K562 (cell line): ENCODE measurements at regions not wholly inside any gene's neighbourhood (a gene's known extent, or its start where the extent isn't known, plus 50 kb on each side); places are given as distances from the start of the nearest gene placed in this dataset.

Experiments
- ATAC-seq: fragments of 200-7000 bp; cut with Tn5 transposase; 3 replicates; pipeline ENCODE4 v1.9.1; 2020; ENCODE audit warnings: moderate library complexity
- BruUV-seq: library from RNA; stranded (reverse); fragments of 400-500 nt; replicated peaks from 2 replicates; lab custom pipeline; 2021; lab: Mats Ljungman, UMichigan
- CTCF ChIA-PET: fragments of 300-600 bp; formaldehyde crosslinking; extraction: SDS; loops from one replicate; lab custom pipeline; 2021; ENCODE audit warnings: low intra/inter-chr PET ratio; lab: Yijun Ruan, JAX
- POLR2A ChIA-PET: fragments of 300-600, 350-650 bp; sonication (Branson Sonifier 250); formaldehyde crosslinking; extraction: SDS; loops from one replicate; lab custom pipeline; 2021; ENCODE audit warnings: antibody characterized with exemption, inconsistent platforms; lab: Yijun Ruan, JAX
- DNase-seq, 4 experiments: peaks; one replicate each; pipeline versions ENCODE4 v3.0.0 to v3.0.0-alpha.2; 2011 to 2018; ENCODE audit warnings: low spot score in 3 of 4, mixed read lengths in 3 of 4; ENCODE audit errors: extremely low read depth in 1 of 4
- FAIRE-seq: peaks from 2 replicates; lab custom pipeline; 2011; peaks lifted over from hg19 to GRCh38; lab: Jason Lieb, UNC
- H2AFZ ChIP-seq: 2 replicates; pipeline ENCODE4 v1.6.0; 2011; ENCODE audit warnings: low read depth, low read length, control low read depth, inconsistent platforms
- H3K27ac ChIP-seq: fragments of 200-600 bp; 3 replicates; pipeline ENCODE4 v1.8.0; 2011; ENCODE audit warnings: low read depth, mild to moderate bottlenecking, control low read depth, inconsistent platforms, low read length, moderate library complexity, mixed read lengths; ENCODE audit errors: extremely low read depth
- H3K27me3 ChIP-seq, 2 experiments: fragments of 300-600 bp in 1 of 2; 2 replicates in 1 of 2; 3 replicates in 1 of 2; pipeline versions ENCODE4 v1.6.0 to v1.8.0; 2011; ENCODE audit warnings: inconsistent platforms in 2 of 2, low read length in 2 of 2, mild to moderate bottlenecking in 1 of 2, mixed read lengths in 1 of 2, moderate library complexity in 1 of 2; ENCODE audit not compliant: control insufficient read depth in 2 of 2, insufficient read depth in 2 of 2
- H3K36me3 ChIP-seq: fragments of 300-600 bp; 3 replicates; pipeline ENCODE4 v1.8.0; 2011; ENCODE audit warnings: mild to moderate bottlenecking, low read length, inconsistent platforms; ENCODE audit not compliant: control insufficient read depth, insufficient read depth
- H3K4me1 ChIP-seq, 2 experiments: fragments of 200-600 bp in 1 of 2; replicated peaks in 1 of 2; 2 replicates in 1 of 2; 3 replicates in 1 of 2; pipeline versions ENCODE4 v1.5.1 to v1.8.0; 2011; ENCODE audit warnings: inconsistent platforms in 2 of 2, low read length in 2 of 2, mild to moderate bottlenecking in 1 of 2, mixed read lengths in 1 of 2, moderate library complexity in 1 of 2; ENCODE audit not compliant: control insufficient read depth in 2 of 2, insufficient read depth in 2 of 2
- H3K4me2 ChIP-seq: 2 replicates; pipeline ENCODE4 v1.6.1; 2011; ENCODE audit warnings: low read length, control low read depth, inconsistent platforms, mixed read lengths; ENCODE audit not compliant: insufficient read depth
- H3K4me3 ChIP-seq: fragments of 200-600 bp; sonication (generic), shearing (Covaris generic); 2 replicates; pipeline ENCODE4 v1.5.1; 2016; ENCODE audit warnings: control low read depth, inconsistent platforms
- H3K79me2 ChIP-seq: fragments of 200-600 bp; 3 replicates; pipeline ENCODE4 v1.8.0; 2011; ENCODE audit warnings: low read length, inconsistent platforms; ENCODE audit not compliant: control insufficient read depth, insufficient read depth
- H3K9ac ChIP-seq, 2 experiments: 2 replicates each; pipeline versions ENCODE4 v1.6.0 to v1.6.1; 2011; ENCODE audit warnings: low read depth in 2 of 2, low read length in 2 of 2, control low read depth in 1 of 2, inconsistent platforms in 1 of 2, mild to moderate bottlenecking in 1 of 2, mixed read lengths in 1 of 2; ENCODE audit not compliant: insufficient read depth in 1 of 2
- H3K9me1 ChIP-seq: one replicate; pipeline ENCODE4 v1.6.0; 2011; ENCODE audit warnings: inconsistent platforms, mild to moderate bottlenecking, low read length, moderate library complexity; ENCODE audit not compliant: control insufficient read depth, insufficient read depth
- H3K9me3 ChIP-seq: replicated peaks from 2 replicates; pipeline ENCODE4 v1.5.1; 2011; ENCODE audit warnings: low read depth, low read length, inconsistent platforms; ENCODE audit not compliant: control insufficient read depth, insufficient read depth
- H4K20me1 ChIP-seq: replicated peaks from 2 replicates; pipeline ENCODE4 v1.6.1; 2011; ENCODE audit warnings: low read length, inconsistent platforms, mixed read lengths; ENCODE audit not compliant: control insufficient read depth, insufficient read depth
- ASH1L ChIP-seq: fragments of 450-650 bp; IDR thresholded peaks from 2 replicates; pipeline ENCODE4 v1.6.1; 2018; ENCODE audit warnings: borderline replicate concordance, mild to moderate bottlenecking, low read depth; ENCODE audit not compliant: partially characterized antibody
- CREB3 ChIP-seq: fragments of 450-650 bp; conservative IDR thresholded peaks from 2 replicates; pipeline ENCODE4 v1.6.1; 2016; ENCODE audit warnings: missing genetic modification characterization, low read depth, mild to moderate bottlenecking, missing compliant biosample characterization, moderate library complexity
- CSDE1 ChIP-seq, 2 experiments: fragments of 450-650 bp; IDR thresholded peaks; 2 replicates each; pipeline ENCODE4 v1.6.1; 2016; ENCODE audit warnings: mild to moderate bottlenecking in 1 of 2
- E2F6 ChIP-seq, 2 experiments: IDR thresholded peaks; 2 replicates each; pipeline ENCODE4 v1.6.1; 2011; ENCODE audit warnings: borderline replicate concordance in 1 of 2, control low read depth in 1 of 2, low read depth in 1 of 2, low read length in 1 of 2, mild to moderate bottlenecking in 1 of 2, mixed read lengths in 1 of 2, moderate library complexity in 1 of 2; ENCODE audit not compliant: insufficient read depth in 1 of 2, insufficient read length in 1 of 2, poor library complexity in 1 of 2, severe bottlenecking in 1 of 2; ENCODE audit errors: extremely low read depth in 1 of 2
- FOXJ2 ChIP-seq: fragments of 200-800 bp; sonication (Bioruptor generic); IDR thresholded peaks from 2 replicates; pipeline ENCODE4 v1.6.1; 2016; ENCODE audit warnings: missing genetic modification characterization, missing compliant biosample characterization
- IFI16 ChIP-seq: fragments of 250-450 bp; sonication (Bioruptor Pico); IDR thresholded peaks from 2 replicates; pipeline ENCODE4 v2.1.2; 2022; ENCODE audit warnings: mild to moderate bottlenecking, inconsistent platforms
- KAT8 ChIP-seq: fragments of 450-650 bp; IDR thresholded peaks from 2 replicates; pipeline ENCODE4 v1.6.1; 2016; ENCODE audit warnings: low read depth, mild to moderate bottlenecking
- LARP7 ChIP-seq: fragments of 450-650 bp; IDR thresholded peaks from 2 replicates; pipeline ENCODE4 v1.6.1; 2016
- NCOA1 ChIP-seq: fragments of 450-650 bp; IDR thresholded peaks from 2 replicates; pipeline ENCODE4 v1.6.1; 2016; ENCODE audit warnings: low read depth
- PRDM10 ChIP-seq: fragments of 450-650 bp; IDR thresholded peaks from 2 replicates; pipeline ENCODE4 v1.6.1; 2018; ENCODE audit not compliant: partially characterized antibody
- SFPQ ChIP-seq: fragments of 200-400 bp; formaldehyde crosslinking; IDR thresholded peaks from 2 replicates; pipeline ENCODE4 v1.6.1; 2017; ENCODE audit warnings: mild to moderate bottlenecking, low read depth, low read length, moderate library complexity
- ZBTB34 ChIP-seq: fragments of 250-450 bp; sonication (Bioruptor Pico); IDR thresholded peaks from 2 replicates; pipeline ENCODE4 v1.8.0; 2021; ENCODE audit warnings: mild to moderate bottlenecking, moderate library complexity
- ZNF274 ChIP-seq: IDR thresholded peaks from 2 replicates; pipeline ENCODE4 v1.6.1; 2011; ENCODE audit warnings: low read depth, mild to moderate bottlenecking, low read length, moderate library complexity, borderline replicate concordance
- ZNF354B ChIP-seq: fragments of 250-450 bp; sonication (Bioruptor Pico); IDR thresholded peaks from 2 replicates; pipeline ENCODE4 v1.4.0; 2020
- WGBS: fragments of 100-300 bp; shearing (Covaris generic); methylation state at CpG from one replicate; pipeline ENCODE4 v1.1.6; 2016; ENCODE audit warnings: low coverage, mixed read lengths; ENCODE audit not compliant: insufficient coverage; ENCODE audit errors: missing lambda C conversion rate; 5-methylcytosine and 5-hydroxymethylcytosine counted together
- in situ Hi-C: fragments of 300-500 bp; cut with MboI; formaldehyde crosslinking; loops from 4 replicates; pipeline ENCODE4 v1.15.0; 2018; ENCODE audit warnings: inconsistent platforms, mixed read lengths
- intact Hi-C: fragments of 100-400 bp; cut with micrococcal nuclease; formaldehyde crosslinking; loops from 2 replicates; pipeline ENCODE4 v1.14.2; 2022

GRCh38 chr16:25570131-25570530, 121.6 kb upstream of the HS3ST4 start:
- Histone ChIP-seq H3K4me3 (no peak overlapping the region), H3K27me3 (peaks cover under 1% of the 10 kb centered on the region in 2 experiments; a peak in 1 of 5 replicates), H3K79me2 (no peaks in the 10 kb centered on the region), H3K9me1 (no peaks in the 10 kb centered on the region), H3K27ac (no peak overlapping the region), H4K20me1 (no peaks in the 10 kb centered on the region), H3K4me1 (no peaks in the 10 kb centered on the region), H3K9ac (no peak overlapping the region), H3K4me2 (no peak overlapping the region), H3K9me3 (no peaks in the 10 kb centered on the region), H2AFZ (no peak overlapping the region), H3K36me3 (no peaks in the 10 kb centered on the region)
- intact Hi-C loops, result no loop called here
- DNase-seq (no peak), ATAC-seq (no peak), FAIRE-seq (no peak)
- in situ Hi-C loops, result no loop called here
- 0% methylated on average over 3 of the region's 3 CpGs for WGBS
- BruUV-seq, result no TSS peak
- ChIA-PET CTCF (no interaction called here), POLR2A (no interaction called here)
- no peak for TF ChIP-seq SFPQ
- no peak for TF ChIP-seq ZNF274
- TF ChIP-seq KAT8, result no peak
- no peak for TF ChIP-seq ZBTB34
- no peak for TF ChIP-seq PRDM10
- TF ChIP-seq FOXJ2 (tag), result no peak
- TF ChIP-seq ASH1L, result no peak
- TF ChIP-seq ZNF354B (CRISPR knock-in tag), result no peak
- TF ChIP-seq CREB3 (tag), result no peak
- TF ChIP-seq E2F6 (IDR thresholded peaks at IDR 0.05; ENCODE audit: borderline replicate concordance in 1 of 2, extremely low read depth in 1 of 2, insufficient read depth in 1 of 2, insufficient read length in 1 of 2, low read depth in 1 of 2, low read length in 1 of 2, poor library complexity in 1 of 2, severe bottlenecking in 1 of 2), result no peak
- no peak for TF ChIP-seq CSDE1 (IDR thresholded peaks at IDR 0.05)
- TF ChIP-seq LARP7, result no peak
- no peak for TF ChIP-seq NCOA1
- TF ChIP-seq IFI16 (CRISPR knock-in tag), result no peak
